ENCODE measurements at regions not wholly inside any gene's neighbourhood (a gene's known extent, or its start where the extent isn't known, plus 50 kb on each side); places are given as distances from the start of the nearest gene placed in this dataset.

GRCh38 chr4:19520939-19521520 lies 730.7 kb upstream of the SLIT2 start (continued):
- TF ChIP-seq SOX6 (IDR thresholded peaks at IDR 0.05) (no peak), SOX6 (CRISPR knock-in tag; IDR thresholded peaks at IDR 0.05) (no peak), ZNF296 (CRISPR knock-in tag; conservative IDR thresholded peaks at IDR 0.05) (no peak), NFYB (CRISPR knock-in tag; IDR thresholded peaks at IDR 0.05) (no peak)

- Histone ChIP-seq H3K4me1 (ENCODE audit: insufficient read depth, low read length) (no peaks in the 10 kb centered on the region), H3K36me3 (replicated peaks in 1 of 2; ENCODE audit: control insufficient read depth in 1 of 2, insufficient read depth in 2 of 2, low read length in 2 of 2) (no peaks in the 10 kb centered on the region), H3K4me3 (replicated peaks in 1 of 3; ENCODE audit: insufficient read depth in 1 of 3, low read depth in 2 of 3, low read length in 3 of 3) (no peak overlapping the region), H4K20me1 (ENCODE audit: insufficient read depth, low read length) (no peaks in the 10 kb centered on the region), H3K9me3 (ENCODE audit: low read length) (peaks cover 90% of the 10 kb centered on the region), H3K4me2 (ENCODE audit: low read depth, low read length) (no peak overlapping the region), H3K27ac (ENCODE audit: extremely low read length, insufficient read depth, low read length) (no peak overlapping the region), H3K79me2 (ENCODE audit: insufficient read depth, low read length) (no peaks in the 10 kb centered on the region), H3K27me3 (ENCODE audit: control insufficient read depth in 1 of 2, insufficient read depth in 2 of 2, low read length in 2 of 2) (no peaks in the 10 kb centered on the region), H2AFZ (ENCODE audit: low read length) (no peak overlapping the region), H3K9ac (ENCODE audit: insufficient read depth, low read depth, low read length) (no peak overlapping the region)
- in situ Hi-C loops (cut with HindIII; ENCODE audit: extremely low pct_ligation_motif_present, low pct_unique_long_range_greater_than_20kb), result no loop called here
- ATAC-seq (no peak), DNase-seq (ENCODE audit: low spot score) (no peak), FAIRE-seq (no peak)
- ChIA-PET POLR2A (no interaction called here), CTCF (ENCODE audit: low intra/inter-chr PET ratio, low total read pairs) (no interaction called here)
- intact Hi-C loops (cut with micrococcal nuclease; ENCODE audit: unreplicated experiment), result no loop called here
- 0% methylated on average over 1 of the region's 1 CpG for WGBS (ENCODE audit: low lambda C conversion rate)
- TF ChIP-seq SP5 (CRISPR knock-in tag; IDR thresholded peaks at IDR 0.05; ENCODE audit: borderline replicate concordance, low read depth) (no peak), SRSF1 (optimal IDR thresholded peaks at IDR 0.05; ENCODE audit: low read depth, low read length) (no peak), ZNF770 (CRISPR knock-in tag; IDR thresholded peaks at IDR 0.05) (no peak), ZBTB42 (CRISPR knock-in tag; IDR thresholded peaks at IDR 0.05) (no peak), NPAS2 (CRISPR knock-in tag; IDR thresholded peaks at IDR 0.05; ENCODE audit: borderline replicate concordance) (no peak)
- BruUV-seq (replicated peaks), result no TSS peak
Measured at GRCh38 chr4:19514276-19515070, 737.2 kb upstream of the SLIT2 start.

Data from HepG2 (cell line).